Ascending aorta (tissue), 2 donors: ENCODE measurements at regions not wholly inside any gene's neighbourhood (a gene's known extent, or its start where the extent isn't known, plus 50 kb on each side); places are given as distances from the start of the nearest gene placed in this dataset.

ENCODE experiments used
- DNase-seq, 2 donors: peaks; one replicate each; pipeline ENCODE4 v3.0.0-alpha.2; 2019; ENCODE audit warnings: low spot score in 2 of 2
- H3K27ac ChIP-seq, 2 donors: fragments of 200-600 bp; sonication (generic); one replicate each; pipeline ENCODE4 v1.5.1; 2016 to 2017; ENCODE audit warnings: mild to moderate bottlenecking in 1 of 2
- H3K27me3 ChIP-seq: fragments of 200-600 bp; sonication (generic); one replicate; pipeline ENCODE4 v1.5.1; 2017
- H3K36me3 ChIP-seq, 2 donors: fragments of 200-600 bp; sonication (generic); one replicate each; pipeline ENCODE4 v1.5.1; 2016
- H3K4me1 ChIP-seq, 2 donors: fragments of 200-600 bp; sonication (generic); one replicate each; pipeline ENCODE4 v1.5.1; 2016 to 2017; ENCODE audit warnings: mild to moderate bottlenecking in 1 of 2
- H3K4me3 ChIP-seq, 2 donors: fragments of 200-600 bp; sonication (generic); one replicate each; pipeline ENCODE4 v1.5.1; 2016 to 2017; ENCODE audit warnings: mild to moderate bottlenecking in 1 of 2
- H3K9me3 ChIP-seq, 2 donors: fragments of 200-600 bp; sonication (generic); one replicate each; pipeline ENCODE4 v1.5.1; 2016
- intact Hi-C: fragments of 100-400 bp; cut with DNase I; formaldehyde crosslinking; loops from one replicate; pipeline ENCODE4 v1.15.1; 2023
- TF ChIP-seq, protein P1 (sequence below), 3 experiments: fragments of 200-600 bp in 2 of 3; fragments of 450-650 bp in 1 of 3; sonication (generic) in 2 of 3; IDR thresholded peaks; one replicate each; pipeline ENCODE4 v1.5.1; 2016 to 2019; ENCODE audit warnings: antibody characterized with exemption in 3 of 3, mild to moderate bottlenecking in 1 of 3, moderate library complexity in 1 of 3

DNA sequence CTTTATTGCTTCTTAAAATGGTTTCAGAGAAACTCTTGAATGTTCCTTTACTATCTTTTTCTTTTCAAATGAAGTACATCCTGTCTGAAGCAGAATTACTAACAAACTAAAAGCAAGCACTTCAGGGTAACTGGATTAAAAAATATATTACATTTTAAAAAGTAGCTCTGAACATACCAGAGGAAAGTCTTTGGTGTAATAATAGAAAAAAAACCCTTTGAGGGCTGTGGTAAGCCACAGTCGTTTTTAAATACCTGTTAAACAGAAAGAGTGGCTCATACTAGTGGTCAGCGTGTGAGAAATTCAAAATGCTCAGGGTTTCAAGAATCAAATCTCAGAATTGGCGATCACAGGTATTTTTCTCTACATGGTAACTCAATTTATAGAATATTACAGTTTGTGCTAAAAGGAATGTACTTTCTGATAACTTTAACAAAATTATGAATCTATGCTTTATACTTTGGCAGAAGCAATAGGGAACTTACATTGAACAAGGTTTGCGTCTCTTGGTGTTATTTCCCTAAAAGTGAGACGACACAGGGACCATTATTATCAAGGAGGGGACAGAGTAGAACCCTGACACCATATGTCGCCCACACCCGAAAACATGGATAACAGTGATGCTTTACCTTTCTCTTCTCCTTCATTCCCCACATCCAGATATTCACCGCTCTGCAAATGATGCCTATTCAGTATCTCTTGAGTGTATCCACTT, 97.0 kb upstream of the DPH5 start:
- intact Hi-C loops: no loop called here
- TF ChIP-seq, protein P1, sequence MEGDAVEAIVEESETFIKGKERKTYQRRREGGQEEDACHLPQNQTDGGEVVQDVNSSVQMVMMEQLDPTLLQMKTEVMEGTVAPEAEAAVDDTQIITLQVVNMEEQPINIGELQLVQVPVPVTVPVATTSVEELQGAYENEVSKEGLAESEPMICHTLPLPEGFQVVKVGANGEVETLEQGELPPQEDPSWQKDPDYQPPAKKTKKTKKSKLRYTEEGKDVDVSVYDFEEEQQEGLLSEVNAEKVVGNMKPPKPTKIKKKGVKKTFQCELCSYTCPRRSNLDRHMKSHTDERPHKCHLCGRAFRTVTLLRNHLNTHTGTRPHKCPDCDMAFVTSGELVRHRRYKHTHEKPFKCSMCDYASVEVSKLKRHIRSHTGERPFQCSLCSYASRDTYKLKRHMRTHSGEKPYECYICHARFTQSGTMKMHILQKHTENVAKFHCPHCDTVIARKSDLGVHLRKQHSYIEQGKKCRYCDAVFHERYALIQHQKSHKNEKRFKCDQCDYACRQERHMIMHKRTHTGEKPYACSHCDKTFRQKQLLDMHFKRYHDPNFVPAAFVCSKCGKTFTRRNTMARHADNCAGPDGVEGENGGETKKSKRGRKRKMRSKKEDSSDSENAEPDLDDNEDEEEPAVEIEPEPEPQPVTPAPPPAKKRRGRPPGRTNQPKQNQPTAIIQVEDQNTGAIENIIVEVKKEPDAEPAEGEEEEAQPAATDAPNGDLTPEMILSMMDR (IDR thresholded peaks at IDR 0.05): no peak
- no peaks in the 10 kb centered on the region for H3K4me1 ChIP-seq

DNA sequence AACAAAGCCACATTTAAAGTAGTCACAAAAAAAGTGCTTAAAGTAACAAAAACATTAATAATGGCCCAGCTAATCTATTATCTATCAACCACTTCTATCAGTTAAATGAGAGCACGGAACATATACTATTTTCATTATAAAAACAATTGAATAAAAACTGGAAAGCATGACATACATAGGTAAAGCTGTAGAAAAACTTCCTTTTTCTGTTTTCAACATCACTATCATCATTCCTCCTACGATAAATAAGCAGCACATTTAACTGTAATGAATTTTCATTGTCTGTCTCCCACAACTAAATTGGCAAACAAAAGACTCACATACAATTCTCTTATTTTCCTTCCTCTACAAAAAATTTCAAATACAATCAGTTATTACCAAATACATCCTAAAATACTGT, 96.4 kb upstream of the DPH5 start:
- no peaks in the 10 kb centered on the region for H3K36me3 ChIP-seq
- no peaks in the 10 kb centered on the region for H3K9me3 ChIP-seq
- DNase-seq: no peak
- intact Hi-C loops: no loop called here
- TF ChIP-seq, protein P1 (IDR thresholded peaks at IDR 0.05): no peak
- H3K27ac ChIP-seq: no peak overlapping the region
- no peaks in the 10 kb centered on the region for H3K4me1 ChIP-seq
- H3K27me3 ChIP-seq: no peaks in the 10 kb centered on the region
- no peak overlapping the region for H3K4me3 ChIP-seq

More for the DNA sequence above, 97.0 kb upstream of the DPH5 start:
- H3K36me3 ChIP-seq: no peaks in the 10 kb centered on the region
- no peaks in the 10 kb centered on the region for H3K9me3 ChIP-seq
- H3K4me3 ChIP-seq: no peak overlapping the region
- no peak overlapping the region for H3K27ac ChIP-seq
- DNase-seq: no peak
- H3K27me3 ChIP-seq: no peaks in the 10 kb centered on the region

DNA sequence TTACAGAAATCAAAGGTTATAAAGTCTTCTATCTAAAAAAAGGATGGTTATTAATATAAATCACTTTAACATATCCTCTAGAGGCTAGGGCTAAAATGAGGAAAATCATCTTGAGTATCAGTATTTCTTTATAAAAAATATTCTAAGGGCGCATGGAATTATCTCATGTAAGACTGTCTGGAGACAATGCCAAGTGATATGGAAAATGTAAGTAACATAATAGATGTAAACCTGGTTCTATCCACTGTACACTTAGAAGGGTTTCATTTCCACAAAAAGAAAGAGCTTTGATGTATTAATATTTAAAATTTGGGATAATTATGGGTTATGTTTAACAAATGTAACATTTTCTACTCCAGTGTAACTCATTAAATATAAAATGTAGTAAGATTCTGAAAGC, 95.9 kb upstream of the DPH5 start:
- H3K4me3 ChIP-seq: no peak overlapping the region
- no peaks in the 10 kb centered on the region for H3K27me3 ChIP-seq
- H3K27ac ChIP-seq: no peak overlapping the region
- no peaks in the 10 kb centered on the region for H3K36me3 ChIP-seq
- TF ChIP-seq, protein P1 (IDR thresholded peaks at IDR 0.05): no peak
- no peaks in the 10 kb centered on the region for H3K4me1 ChIP-seq
- intact Hi-C loops: no loop called here
- H3K9me3 ChIP-seq: no peaks in the 10 kb centered on the region
- DNase-seq: no peak

DNA sequence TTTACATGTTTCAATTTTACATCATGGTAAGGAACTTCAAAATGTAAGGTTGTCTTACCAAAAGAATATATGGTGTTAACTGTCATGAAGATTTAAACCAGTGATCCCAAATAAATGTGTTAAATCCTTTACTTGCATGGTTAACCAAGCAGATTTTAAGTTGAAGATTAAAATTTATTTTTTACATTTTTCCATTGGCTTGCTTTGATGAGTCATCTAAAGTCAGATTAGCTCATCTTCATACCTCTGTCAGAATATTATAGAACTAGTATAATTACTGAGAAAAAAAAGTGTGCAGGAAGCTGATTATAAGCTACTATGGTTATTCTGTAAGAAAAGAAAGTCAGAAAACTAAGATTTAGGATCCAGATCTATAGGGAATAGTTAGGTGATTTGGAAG, 95.3 kb upstream of the DPH5 start:
- Histone ChIP-seq H3K9me3 (no peaks in the 10 kb centered on the region), H3K27ac (no peak overlapping the region), H3K36me3 (no peaks in the 10 kb centered on the region), H3K4me1 (no peaks in the 10 kb centered on the region), H3K27me3 (no peaks in the 10 kb centered on the region), H3K4me3 (no peak overlapping the region)
- TF ChIP-seq, protein P1 (IDR thresholded peaks at IDR 0.05): no peak
- no peak for DNase-seq
- intact Hi-C loops: no loop called here

DNA sequence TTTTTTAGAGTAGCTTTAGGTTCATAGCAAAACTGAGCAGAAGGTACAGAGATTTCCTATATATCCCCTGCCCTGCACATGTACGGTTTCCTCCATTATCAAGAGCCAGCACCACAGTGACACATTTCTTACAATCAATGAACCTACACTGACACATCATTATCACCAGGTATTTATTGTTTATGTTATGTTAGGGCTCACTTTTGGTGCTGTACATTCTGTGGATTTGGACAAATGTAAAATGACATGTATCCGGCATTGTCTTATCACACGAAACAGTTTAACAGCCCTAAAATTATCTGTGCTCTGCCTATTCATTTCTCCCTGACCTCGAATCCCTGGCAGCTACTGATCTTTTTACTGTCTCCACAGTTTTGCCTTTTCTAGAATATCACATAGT, 93.7 kb upstream of the DPH5 start:
- H3K4me3 ChIP-seq: no peak overlapping the region
- intact Hi-C loops: no loop called here
- no peaks in the 10 kb centered on the region for H3K27me3 ChIP-seq
- no peak for DNase-seq
- no peaks in the 10 kb centered on the region for H3K4me1 ChIP-seq
- no peak overlapping the region for H3K27ac ChIP-seq
- H3K36me3 ChIP-seq: no peaks in the 10 kb centered on the region
- no peaks in the 10 kb centered on the region for H3K9me3 ChIP-seq
- TF ChIP-seq, protein P1 (IDR thresholded peaks at IDR 0.05): no peak

DNA sequence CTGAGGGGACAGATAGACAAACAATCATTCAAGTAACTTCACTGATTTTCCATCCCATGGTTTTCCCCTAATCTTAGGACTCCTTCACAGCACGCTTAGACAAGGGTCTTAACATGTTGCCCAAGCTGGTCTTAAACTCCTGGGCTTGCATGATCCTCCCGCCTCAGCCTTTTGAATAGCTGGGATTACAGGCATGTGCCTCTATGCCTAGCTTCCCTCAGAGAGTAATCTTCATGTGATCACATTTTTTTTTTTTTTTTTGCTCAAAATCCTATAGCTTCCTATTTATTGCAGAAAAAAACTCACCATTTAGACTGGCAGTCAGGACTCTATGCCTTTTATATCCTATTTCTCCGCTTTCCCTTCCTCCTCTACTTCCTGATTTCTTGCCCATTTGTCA, 90.4 kb upstream of the DPH5 start:
- H3K36me3 ChIP-seq: no peaks in the 10 kb centered on the region
- H3K27ac ChIP-seq: no peak overlapping the region
- no peaks in the 10 kb centered on the region for H3K9me3 ChIP-seq
- TF ChIP-seq, protein P1 (IDR thresholded peaks at IDR 0.05): no peak
- H3K4me3 ChIP-seq: no peak overlapping the region
- H3K27me3 ChIP-seq: no peaks in the 10 kb centered on the region
- DNase-seq: no peak
- intact Hi-C loops: no loop called here
- no peaks in the 10 kb centered on the region for H3K4me1 ChIP-seq
